B cell (primary cell): ENCODE measurements at regions not wholly inside any gene's neighbourhood (a gene's known extent, or its start where the extent isn't known, plus 50 kb on each side); places are given as distances from the start of the nearest gene placed in this dataset.

ENCODE experiments used
- ATAC-seq: fragments of 200-7000 bp; cut with Tn5 transposase; one replicate; pipeline ENCODE4 v1.10.0; 2021; ENCODE audit warnings: low read depth, mild to moderate bottlenecking, moderate number of reproducible peaks, moderate library complexity
- CTCF ChIA-PET: fragments of 350-600 bp; sonication (Branson Sonifier 250); formaldehyde crosslinking; loops from one replicate; lab custom pipeline; 2021; ENCODE audit warnings: antibody characterized with exemption, inconsistent platforms; lab: Charles Lee
- POLR2A ChIA-PET: fragments of 350-600 bp; sonication (Branson Sonifier 250); formaldehyde crosslinking; loops from one replicate; lab custom pipeline; 2021; ENCODE audit warnings: antibody characterized with exemption; lab: Charles Lee
- DNase-seq: peaks from one replicate; pipeline ENCODE4 v3.0.0; 2013
- H2AFZ ChIP-seq: 2 replicates; pipeline ENCODE4 v1.6.1; 2012; ENCODE audit warnings: mild to moderate bottlenecking, low read depth, low read length; ENCODE audit not compliant: insufficient read depth, poor library complexity, severe bottlenecking
- H3K27ac ChIP-seq, 2 donors: 1 replicate in 1 of 2; 2 replicates in 1 of 2; pipeline ENCODE4 v1.5.1; 2012 to 2013; ENCODE audit warnings: low read length in 2 of 2, mild to moderate bottlenecking in 2 of 2, moderate library complexity in 1 of 2
- H3K27me3 ChIP-seq, 4 experiments: fragments of 200-600 bp in 1 of 4; sonication (generic) in 1 of 4; replicated peaks in 1 of 4; 1 replicate in 2 of 4; 2 replicates in 2 of 4; pipeline versions ENCODE4 v1.6.1 to v1.7.0; 2013 to 2016; ENCODE audit warnings: low read length in 3 of 4, mild to moderate bottlenecking in 2 of 4, mixed read lengths in 1 of 4, moderate library complexity in 1 of 4; ENCODE audit not compliant: insufficient read depth in 4 of 4, control insufficient read depth in 3 of 4; ENCODE audit errors: control extremely low read depth in 1 of 4
- H3K36me3 ChIP-seq, 2 experiments: replicated peaks in 1 of 2; 1 replicate in 1 of 2; 2 replicates in 1 of 2; pipeline versions ENCODE4 v1.6.1 to v1.7.1; 2013; ENCODE audit warnings: low read length in 1 of 2; ENCODE audit not compliant: insufficient read depth in 2 of 2, control insufficient read depth in 1 of 2; ENCODE audit errors: control extremely low read depth in 1 of 2, extremely low read depth in 1 of 2
- H3K4me1 ChIP-seq, 2 donors: fragments of 200-600 bp in 1 of 2; sonication (generic) in 1 of 2; 1 replicate in 1 of 2; 2 replicates in 1 of 2; pipeline versions ENCODE4 v1.5.1 to v1.6.1; 2013 to 2017; ENCODE audit warnings: low read length in 2 of 2; ENCODE audit not compliant: control insufficient read depth in 2 of 2, insufficient read depth in 2 of 2
- H3K4me2 ChIP-seq: replicated peaks from 2 replicates; pipeline ENCODE3; 2012; ENCODE audit warnings: mild to moderate bottlenecking, low read depth, low read length; ENCODE audit not compliant: poor library complexity, severe bottlenecking
- H3K4me3 ChIP-seq, 5 experiments: fragments of 200-600 bp in 1 of 5; sonication (generic) in 1 of 5; 1 replicate in 3 of 5; 2 replicates in 2 of 5; pipeline versions ENCODE4 v1.5.1 to v1.7.0; 2011 to 2016; ENCODE audit warnings: low read length in 4 of 5, mild to moderate bottlenecking in 4 of 5, low read depth in 2 of 5, control low read depth in 1 of 5, moderate library complexity in 1 of 5; ENCODE audit not compliant: insufficient read depth in 1 of 5; ENCODE audit errors: control extremely low read depth in 1 of 5, extremely low read depth in 1 of 5
- H3K79me2 ChIP-seq: fragments of 200-600 bp; sonication (generic); one replicate; pipeline ENCODE4 v1.6.0; 2016; ENCODE audit warnings: low read length; ENCODE audit not compliant: control insufficient read depth, insufficient read depth
- H3K9ac ChIP-seq: fragments of 200-600 bp; sonication (generic); 2 replicates; pipeline ENCODE4 v1.6.1; 2017; ENCODE audit warnings: mild to moderate bottlenecking, low read length, moderate library complexity
- H3K9me3 ChIP-seq, 3 donors: one replicate each; pipeline versions ENCODE4 v1.6.1 to v1.7.1; 2013; ENCODE audit warnings: low read length in 2 of 3; ENCODE audit not compliant: control insufficient read depth in 2 of 3, insufficient read depth in 1 of 3; ENCODE audit errors: control extremely low read depth in 1 of 3
- H4K20me1 ChIP-seq: 2 replicates; pipeline ENCODE4 v1.6.0; 2012; ENCODE audit warnings: mild to moderate bottlenecking, low read length; ENCODE audit not compliant: insufficient read depth, control insufficient read depth, poor library complexity, severe bottlenecking
- H3K27ac Mint-ChIP-seq: one replicate; pipeline ENCODE4 v1.8.0; 2021; ENCODE audit warnings: mixed read lengths
- H3K27me3 Mint-ChIP-seq: one replicate; pipeline ENCODE4 v1.8.0; 2021; ENCODE audit warnings: mixed read lengths
- H3K4me1 Mint-ChIP-seq: one replicate; pipeline ENCODE4 v1.8.0; 2021; ENCODE audit warnings: mixed read lengths
- H3K4me3 Mint-ChIP-seq: one replicate; pipeline ENCODE4 v1.8.0; 2021; ENCODE audit warnings: mixed read lengths
- H3K9me3 Mint-ChIP-seq: one replicate; pipeline ENCODE4 v1.8.0; 2022; ENCODE audit warnings: mixed read lengths; ENCODE audit not compliant: insufficient read depth
- EZH2 ChIP-seq: IDR thresholded peaks from 2 replicates; pipeline ENCODE4 v1.6.1; 2012; ENCODE audit warnings: borderline replicate concordance, low read depth, mild to moderate bottlenecking, moderate library complexity, low read length; ENCODE audit not compliant: insufficient read depth, poor library complexity, severe bottlenecking
- WGBS: methylation state at CpG from one replicate; pipeline ENCODE4 v1.1.5; 2013; ENCODE audit warnings: missing lambda C conversion rate; ENCODE audit not compliant: insufficient coverage; 5-methylcytosine and 5-hydroxymethylcytosine counted together
- intact Hi-C: fragments of 100-400 bp; cut with micrococcal nuclease; formaldehyde crosslinking; loops from one replicate; pipeline ENCODE4 v1.10.0; 2022
- TF ChIP-seq, protein P1 (sequence below): fragments of 200-600 bp; IDR thresholded peaks from one replicate; pipeline ENCODE4 v1.8.0; 2022; ENCODE audit warnings: antibody characterized with exemption, mild to moderate bottlenecking

DNA sequence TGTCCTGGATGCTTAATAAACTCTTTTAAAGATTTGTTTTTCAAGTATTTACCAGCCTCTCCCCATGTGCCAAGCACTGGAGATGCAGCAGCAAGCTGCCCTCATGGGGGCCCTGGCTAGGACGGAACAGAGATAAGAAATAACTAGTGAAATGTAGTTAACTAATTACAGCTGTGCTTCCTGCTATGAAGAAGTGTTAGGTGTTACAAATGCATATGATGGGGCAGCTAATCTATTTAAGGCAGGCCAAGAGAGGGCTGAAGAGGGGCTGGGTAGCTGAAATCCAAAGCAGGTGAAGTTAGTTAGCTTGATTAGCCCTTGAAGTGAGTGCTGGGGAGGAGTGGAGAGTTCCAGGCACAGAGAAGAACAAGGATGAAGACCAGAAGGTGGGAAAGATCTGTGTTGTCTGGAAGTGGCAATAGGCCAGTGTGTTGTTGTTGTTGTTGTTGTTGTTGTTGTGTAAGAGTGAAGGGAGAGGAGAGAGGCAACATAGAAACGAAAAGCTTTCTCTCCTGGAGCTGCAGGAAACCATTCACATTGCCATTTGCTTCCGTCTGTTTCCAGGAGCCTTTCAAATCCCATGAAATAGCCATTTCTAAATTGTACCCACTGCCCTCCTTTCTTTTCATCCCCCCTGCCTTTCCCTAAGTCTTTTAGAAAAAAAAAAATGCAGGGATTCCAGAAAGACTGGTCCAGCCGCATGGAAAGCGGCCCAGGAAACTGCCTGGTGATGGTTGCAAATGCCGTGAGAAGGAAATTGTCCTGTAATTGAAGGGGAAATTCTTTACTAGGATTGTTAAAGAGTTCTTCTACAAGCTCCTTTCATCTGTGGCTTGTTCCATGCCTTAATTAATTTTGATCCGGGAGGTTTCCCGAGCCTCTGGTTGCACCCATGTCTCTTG lies 119.6 kb downstream of the TFAP2C start:
- H3K27ac ChIP-seq = no peak overlapping the region
- CTCF ChIA-PET = interaction anchor here (1.6 kb wide), 1 partner anchor 26 kb away, joined by 3 read pairs; no protein-coding TSS in a partner anchor
- ATAC-seq = no peak
- peaks cover 0 to 4% (median 0%) of the 10 kb centered on the region in 4 experiments for H3K27me3 ChIP-seq
- DNase-seq = no peak
- H3K4me1 ChIP-seq = no peaks in the 10 kb centered on the region
- H3K36me3 ChIP-seq = no peaks in the 10 kb centered on the region
- no peak overlapping the region for H2AFZ ChIP-seq
- H3K4me3 Mint-ChIP-seq = no peak overlapping the region
- peaks cover 22% of the 10 kb centered on the region for H3K27me3 Mint-ChIP-seq
- H3K9me3 Mint-ChIP-seq = no peaks in the 10 kb centered on the region
- no peak overlapping the region for H3K4me2 ChIP-seq
- 61% methylated on average over 6 of the region's 8 CpGs for WGBS
- peaks cover 0 to 5% (median 0%) of the 10 kb centered on the region in 3 donors for H3K9me3 ChIP-seq
- H3K9ac ChIP-seq = no peak overlapping the region
- no peaks in the 10 kb centered on the region for H4K20me1 ChIP-seq
- intact Hi-C loops = no loop called here
- TF ChIP-seq EZH2 = no peak
- TF ChIP-seq, protein P1, sequence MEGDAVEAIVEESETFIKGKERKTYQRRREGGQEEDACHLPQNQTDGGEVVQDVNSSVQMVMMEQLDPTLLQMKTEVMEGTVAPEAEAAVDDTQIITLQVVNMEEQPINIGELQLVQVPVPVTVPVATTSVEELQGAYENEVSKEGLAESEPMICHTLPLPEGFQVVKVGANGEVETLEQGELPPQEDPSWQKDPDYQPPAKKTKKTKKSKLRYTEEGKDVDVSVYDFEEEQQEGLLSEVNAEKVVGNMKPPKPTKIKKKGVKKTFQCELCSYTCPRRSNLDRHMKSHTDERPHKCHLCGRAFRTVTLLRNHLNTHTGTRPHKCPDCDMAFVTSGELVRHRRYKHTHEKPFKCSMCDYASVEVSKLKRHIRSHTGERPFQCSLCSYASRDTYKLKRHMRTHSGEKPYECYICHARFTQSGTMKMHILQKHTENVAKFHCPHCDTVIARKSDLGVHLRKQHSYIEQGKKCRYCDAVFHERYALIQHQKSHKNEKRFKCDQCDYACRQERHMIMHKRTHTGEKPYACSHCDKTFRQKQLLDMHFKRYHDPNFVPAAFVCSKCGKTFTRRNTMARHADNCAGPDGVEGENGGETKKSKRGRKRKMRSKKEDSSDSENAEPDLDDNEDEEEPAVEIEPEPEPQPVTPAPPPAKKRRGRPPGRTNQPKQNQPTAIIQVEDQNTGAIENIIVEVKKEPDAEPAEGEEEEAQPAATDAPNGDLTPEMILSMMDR = no peak
- H3K4me1 Mint-ChIP-seq = no peaks in the 10 kb centered on the region
- H3K79me2 ChIP-seq = no peaks in the 10 kb centered on the region
- POLR2A ChIA-PET = no interaction called here
- H3K4me3 ChIP-seq = no peak overlapping the region
- H3K27ac Mint-ChIP-seq = no peak overlapping the region

DNA sequence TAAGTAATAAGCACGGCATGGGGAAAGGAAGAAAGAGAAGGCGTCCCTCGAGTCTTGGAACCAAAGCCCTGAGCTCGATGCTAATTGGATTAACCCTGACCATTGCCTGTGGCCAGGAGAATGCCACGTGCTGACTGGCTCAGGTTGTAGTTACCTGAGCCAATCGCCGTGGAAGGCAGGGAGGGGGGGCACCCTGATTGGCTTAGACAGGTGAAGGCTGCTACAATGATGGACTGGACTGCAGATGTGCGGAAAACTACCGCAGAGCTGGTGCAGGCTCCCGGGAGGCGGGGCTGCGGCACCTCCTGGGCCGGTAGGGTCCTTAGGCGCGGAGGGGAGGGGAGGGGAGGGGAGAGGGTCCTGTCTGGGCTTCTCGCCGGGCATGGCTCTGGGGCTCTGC lies 121.3 kb downstream of the TFAP2C start:
- no peak for ATAC-seq
- H3K9me3 ChIP-seq = peaks cover 0 to 5% (median 0%) of the 10 kb centered on the region in 3 donors
- TF ChIP-seq, protein P1 = no peak
- no peak for TF ChIP-seq EZH2
- H3K9me3 Mint-ChIP-seq = no peaks in the 10 kb centered on the region
- H3K27me3 Mint-ChIP-seq = peaks cover 22% of the 10 kb centered on the region
- no peak overlapping the region for H2AFZ ChIP-seq
- H3K36me3 ChIP-seq = no peaks in the 10 kb centered on the region
- no peaks in the 10 kb centered on the region for H3K4me1 ChIP-seq
- intact Hi-C loops = no loop called here
- 33% methylated on average over 15 of the region's 17 CpGs for WGBS
- H3K4me3 Mint-ChIP-seq = no peak overlapping the region
- POLR2A ChIA-PET = no interaction called here
- H3K79me2 ChIP-seq = no peaks in the 10 kb centered on the region
- H3K27ac ChIP-seq = no peak overlapping the region
- no peak overlapping the region for H3K4me2 ChIP-seq
- H3K9ac ChIP-seq = no peak overlapping the region
- CTCF ChIA-PET = no interaction called here
- H3K4me3 ChIP-seq = no peak overlapping the region
- H3K27me3 ChIP-seq = peaks cover 0 to 4% (median 0%) of the 10 kb centered on the region in 4 experiments
- no peaks in the 10 kb centered on the region for H3K4me1 Mint-ChIP-seq
- DNase-seq = no peak
- H4K20me1 ChIP-seq = no peaks in the 10 kb centered on the region
- H3K27ac Mint-ChIP-seq = no peak overlapping the region
